ENCODE measurements at regions not wholly inside any gene's neighbourhood (a gene's known extent, or its start where the extent isn't known, plus 50 kb on each side); places are given as distances from the start of the nearest gene placed in this dataset.

DNA sequence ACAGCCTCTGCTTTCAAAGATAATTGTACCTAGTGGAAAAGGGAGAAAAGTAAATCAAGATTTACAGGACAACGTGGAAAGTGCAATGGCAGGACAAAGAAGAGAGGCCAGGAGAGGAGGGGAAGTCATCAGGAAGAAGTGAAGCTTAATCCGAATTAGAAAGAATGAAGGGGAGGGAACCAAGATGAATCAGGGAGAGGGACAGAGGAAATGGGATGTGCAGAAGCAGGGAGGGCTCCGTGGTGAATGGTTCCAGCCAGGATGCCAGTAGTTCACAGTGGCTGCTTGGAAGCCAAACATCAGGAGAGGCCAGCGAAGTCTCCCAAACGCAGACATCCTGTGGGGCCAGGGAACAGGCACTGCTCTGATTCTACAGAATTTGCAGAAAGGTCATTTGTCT lies 144.4 kb downstream of the LIG4 start:
- TF ChIP-seq, protein P1, sequence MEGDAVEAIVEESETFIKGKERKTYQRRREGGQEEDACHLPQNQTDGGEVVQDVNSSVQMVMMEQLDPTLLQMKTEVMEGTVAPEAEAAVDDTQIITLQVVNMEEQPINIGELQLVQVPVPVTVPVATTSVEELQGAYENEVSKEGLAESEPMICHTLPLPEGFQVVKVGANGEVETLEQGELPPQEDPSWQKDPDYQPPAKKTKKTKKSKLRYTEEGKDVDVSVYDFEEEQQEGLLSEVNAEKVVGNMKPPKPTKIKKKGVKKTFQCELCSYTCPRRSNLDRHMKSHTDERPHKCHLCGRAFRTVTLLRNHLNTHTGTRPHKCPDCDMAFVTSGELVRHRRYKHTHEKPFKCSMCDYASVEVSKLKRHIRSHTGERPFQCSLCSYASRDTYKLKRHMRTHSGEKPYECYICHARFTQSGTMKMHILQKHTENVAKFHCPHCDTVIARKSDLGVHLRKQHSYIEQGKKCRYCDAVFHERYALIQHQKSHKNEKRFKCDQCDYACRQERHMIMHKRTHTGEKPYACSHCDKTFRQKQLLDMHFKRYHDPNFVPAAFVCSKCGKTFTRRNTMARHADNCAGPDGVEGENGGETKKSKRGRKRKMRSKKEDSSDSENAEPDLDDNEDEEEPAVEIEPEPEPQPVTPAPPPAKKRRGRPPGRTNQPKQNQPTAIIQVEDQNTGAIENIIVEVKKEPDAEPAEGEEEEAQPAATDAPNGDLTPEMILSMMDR (IDR thresholded peaks at IDR 0.05), result no peak
- TF ChIP-seq POLR2A (IDR thresholded peaks at IDR 0.05; ENCODE audit: low read depth) (no peak), POLR2AphosphoS5 (IDR thresholded peaks at IDR 0.05) (no peak), EP300 (IDR thresholded peaks at IDR 0.05) (no peak)
